Heart left ventricle (tissue), 16 donors: ENCODE measurements at regions not wholly inside any gene's neighbourhood (a gene's known extent, or its start where the extent isn't known, plus 50 kb on each side); places are given as distances from the start of the nearest gene placed in this dataset.

Source experiments
- ATAC-seq, 4 donors: fragments of 200-7000 bp; cut with Tn5 transposase; one replicate each; pipeline ENCODE4 v1.9.1; 2020 to 2022; ENCODE audit warnings: moderate library complexity in 4 of 4, mild to moderate bottlenecking in 3 of 4, moderate number of reproducible peaks in 1 of 4
- DNase-seq, 5 donors: peaks; one replicate each; pipeline ENCODE4 v3.0.0-alpha.2; 2020
- H3K27ac ChIP-seq, 12 donors: fragments of 200-600 bp; sonication (generic) in 4 of 12; one replicate each; pipeline versions ENCODE4 v1.5.0 to v1.8.0; 2016 to 2022; ENCODE audit warnings: mild to moderate bottlenecking in 2 of 12
- H3K27me3 ChIP-seq, 9 donors: fragments of 200-600 bp; sonication (generic) in 2 of 9; one replicate each; pipeline versions ENCODE4 v1.5.1 to v1.8.0; 2016 to 2022; ENCODE audit warnings: mild to moderate bottlenecking in 3 of 9
- H3K36me3 ChIP-seq, 9 donors: fragments of 200-600 bp; sonication (generic) in 2 of 9; one replicate each; pipeline versions ENCODE4 v1.5.0 to v1.8.0; 2018 to 2022; ENCODE audit warnings: mild to moderate bottlenecking in 2 of 9
- H3K4me1 ChIP-seq, 12 donors: fragments of 200-600 bp; sonication (generic) in 4 of 12; one replicate each; pipeline versions ENCODE4 v1.5.0 to v1.8.0; 2016 to 2022; ENCODE audit warnings: mild to moderate bottlenecking in 3 of 12
- H3K4me3 ChIP-seq, 12 donors: fragments of 200-600 bp; sonication (generic) in 4 of 12; one replicate each; pipeline versions ENCODE4 v1.5.0 to v1.8.0; 2017 to 2022; ENCODE audit warnings: mild to moderate bottlenecking in 9 of 12, moderate library complexity in 4 of 12
- H3K9me3 ChIP-seq, 12 donors: fragments of 200-600 bp; sonication (generic) in 4 of 12; one replicate each; pipeline versions ENCODE4 v1.5.0 to v1.8.0; 2016 to 2022; ENCODE audit warnings: mild to moderate bottlenecking in 1 of 12
- CTCF ChIP-seq, 12 donors: fragments of 200-600 bp; sonication (generic) in 4 of 12; IDR thresholded peaks; one replicate each; pipeline versions ENCODE4 v1.5.0 to v1.8.0; 2018 to 2022; ENCODE audit warnings: antibody characterized with exemption in 12 of 12, mild to moderate bottlenecking in 5 of 12
- POLR2A ChIP-seq, 2 donors: fragments of 450-650 bp; IDR thresholded peaks; one replicate each; pipeline ENCODE4 v1.6.1; 2017; ENCODE audit warnings: antibody characterized with exemption in 2 of 2, mild to moderate bottlenecking in 2 of 2, moderate library complexity in 2 of 2
- WGBS, 4 donors: extraction: QIAGEN DNeasy Blood & Tissue Kit in 2 of 4; methylation state at CpG; one replicate each; pipeline versions ENCODE4 v1.1.5 to v1.1.7; 2013 to 2018; 5-methylcytosine and 5-hydroxymethylcytosine counted together
- intact Hi-C, 10 donors: fragments of 100-400 bp; cut with DNase I; formaldehyde crosslinking; loops; one replicate each; pipeline versions ENCODE4 v1.11.1 to v1.14.2; 2022
- donor health status: ischemic (EF 13 %, LVEDD 7.1; RV severe dilation, severe dysfunction).
- donor health status: healthy with polysubstance abuse.
- donor health status: DM: no; HTN: yes; CAD: no.
- donor health status: DM: no; HTN: no; CAD: no.
- donor health status: ischemic (EF 25% LVEDD 6.9; RV normal size, moderate dysfunction).
- donor health status: ischemic (EF 25% LVEDD 5.7; RV mildly dilated, moderate dysfunction).
- donor health status: healthy.
- donor health status: DM: yes; HTN: yes; CAD: no.
- donor health status: ischemic (EF 35%, LVEDD 5.7; RV mildly dilated, moderate dysfunction).
- donor health status: nonischemic (EF 11% LVEDD 7.7; RV severe dilation, severe dysfunction).
- donor health status: DM: yes; HTN: yes; CAD: no.
- donor health status: PGD.
- donor health status: ischemic (EF 29% LVEDD 5.4; RV normal size, mild dysfunction).
- donor health status: nonischemic (EF 23%, LVEDD 6.1; RV moderate dilation, normal function).

GRCh38 chr11:45089676-45090499 is 56.6 kb upstream of the PRDM11 start:
- no peak for DNase-seq
- Histone ChIP-seq H3K4me1 (peaks cover 0 to 63% (median 44%) of the 10 kb centered on the region in 12 donors), H3K9me3 (no peaks in the 10 kb centered on the region), H3K4me3 (no peak overlapping the region), H3K27ac (peak overlapping the region in 11 of 12 donors; percentile 61 to 88 (median 75)), H3K36me3 (no peaks in the 10 kb centered on the region), H3K27me3 (no peaks in the 10 kb centered on the region)
- peak in 4 of 12 donors; percentile 11 to 29 (median 14) for TF ChIP-seq CTCF (IDR thresholded peaks at IDR 0.05)
- TF ChIP-seq POLR2A (IDR thresholded peaks at IDR 0.05) = no peak
- intact Hi-C loops = loop anchor here in 3 of 10 donors (5.0 kb wide), 4 partner anchors 38 to 523 kb away; partner anchors contain the start of gene CD82 (in 1 of the 3)
- 61 to 71% (median 67%) methylated on average over 6 of the region's 6 CpGs for WGBS, 4 donors
- peak in 2 of 4 donors; percentile 16 to 17 for ATAC-seq

GRCh38 chr11:45090607-45091006 is 55.8 kb upstream of the PRDM11 start:
- TF ChIP-seq POLR2A (IDR thresholded peaks at IDR 0.05) (no peak), CTCF (IDR thresholded peaks at IDR 0.05) (no peak)
- Histone ChIP-seq H3K9me3 (no peaks in the 10 kb centered on the region), H3K27me3 (no peaks in the 10 kb centered on the region), H3K27ac (peak overlapping the region in 3 of 12 donors; percentile 3 to 88 (median 4)), H3K36me3 (no peaks in the 10 kb centered on the region), H3K4me3 (no peak overlapping the region), H3K4me1 (peaks cover 0 to 63% (median 44%) of the 10 kb centered on the region in 12 donors)
- intact Hi-C loops = loop anchor here in 1 of 10 donors (5.0 kb wide), 1 partner anchor 523 kb away; the partner anchor contains the start of gene CD82
- ATAC-seq (no peak), DNase-seq (no peak)
- 66 to 84% (median 82%) methylated on average over 3 of the region's 3 CpGs for WGBS, 4 donors

- no peak overlapping the region for H3K4me3 ChIP-seq
- no peaks in the 10 kb centered on the region for H3K9me3 ChIP-seq
- ATAC-seq = peak in 1 of 4 donors; percentile 33
- intact Hi-C loops = loop anchor here in 1 of 10 donors (5.0 kb wide), 1 partner anchor 524 kb away; the partner anchor contains the start of gene CD82
- H3K27ac ChIP-seq = peak overlapping the region in 4 of 12 donors; percentile 4 to 45 (median 21)
- H3K4me1 ChIP-seq = peaks cover 0 to 63% (median 44%) of the 10 kb centered on the region in 12 donors
- no peaks in the 10 kb centered on the region for H3K36me3 ChIP-seq
- WGBS, 4 donors = 56 to 59% (median 57%) methylated on average over 11 of the region's 11 CpGs
- no peaks in the 10 kb centered on the region for H3K27me3 ChIP-seq
- TF ChIP-seq POLR2A (IDR thresholded peaks at IDR 0.05) (no peak), CTCF (IDR thresholded peaks at IDR 0.05) (no peak)
- DNase-seq = peak in 2 of 5 donors; percentile 44 to 48
Measured at GRCh38 chr11:45091563-45092403, 54.7 kb upstream of the PRDM11 start.
